ENCODE measurements at regions not wholly inside any gene's neighbourhood (a gene's known extent, or its start where the extent isn't known, plus 50 kb on each side); places are given as distances from the start of the nearest gene placed in this dataset.
"Not testable (repeated sequence)": the region's sequence is repeated elsewhere in the genome, so short reads cannot be mapped to it uniquely, and the experiment has no call there.

GRCh38 chr17:70274255-70274654 is 104.9 kb downstream of the KCNJ2 start:
- DNase-seq: no peak
- in situ Hi-C loops (cut with HindIII; ENCODE audit: low pct_ligation_motif_present, low pct_unique_long_range_greater_than_20kb, low sequenced_read_pairs): no loop called here

- in situ Hi-C loops (cut with HindIII; ENCODE audit: low pct_ligation_motif_present, low pct_unique_long_range_greater_than_20kb, low sequenced_read_pairs): no loop called here
- no peak for DNase-seq
Observed at GRCh38 chr17:70276906-70277305, 107.6 kb downstream of the KCNJ2 start.

DNA sequence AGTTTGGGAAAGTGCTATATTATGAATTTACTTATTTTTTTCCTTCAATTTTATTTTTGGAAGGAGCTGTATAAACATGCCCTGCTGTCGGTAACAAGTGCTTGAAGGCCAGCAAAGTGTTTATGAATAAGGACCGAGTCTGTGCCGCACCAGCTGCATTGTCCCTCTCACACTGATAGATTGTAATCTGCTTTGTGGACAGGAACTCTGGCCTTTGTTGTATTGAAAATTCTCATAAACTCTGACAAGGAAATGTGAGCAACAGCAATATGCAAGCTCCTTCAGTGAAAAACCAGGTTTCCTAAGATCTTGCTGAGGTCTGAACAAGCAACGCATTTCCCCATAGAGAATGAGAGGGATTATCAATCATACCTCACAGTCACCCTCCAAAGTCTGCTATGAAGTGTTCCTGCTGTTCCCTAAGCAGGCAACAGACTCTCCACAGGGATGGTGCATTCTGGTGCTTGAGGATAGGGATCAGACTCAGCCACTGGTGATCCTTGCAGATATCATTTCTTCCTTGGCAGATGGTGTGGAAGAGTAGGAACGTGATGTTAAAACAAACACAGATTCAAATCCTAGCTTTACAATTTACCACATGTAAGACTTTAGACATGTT is 109.6 kb downstream of the KCNJ2 start:
- DNase-seq: no peak
- in situ Hi-C loops (cut with HindIII; ENCODE audit: low pct_ligation_motif_present, low pct_unique_long_range_greater_than_20kb, low sequenced_read_pairs): no loop called here

GRCh38 chr17:70286391-70286790 is 117.1 kb downstream of the KCNJ2 start:
- no peak for DNase-seq
- in situ Hi-C loops (cut with HindIII; ENCODE audit: low pct_ligation_motif_present, low pct_unique_long_range_greater_than_20kb, low sequenced_read_pairs): no loop called here

DNA sequence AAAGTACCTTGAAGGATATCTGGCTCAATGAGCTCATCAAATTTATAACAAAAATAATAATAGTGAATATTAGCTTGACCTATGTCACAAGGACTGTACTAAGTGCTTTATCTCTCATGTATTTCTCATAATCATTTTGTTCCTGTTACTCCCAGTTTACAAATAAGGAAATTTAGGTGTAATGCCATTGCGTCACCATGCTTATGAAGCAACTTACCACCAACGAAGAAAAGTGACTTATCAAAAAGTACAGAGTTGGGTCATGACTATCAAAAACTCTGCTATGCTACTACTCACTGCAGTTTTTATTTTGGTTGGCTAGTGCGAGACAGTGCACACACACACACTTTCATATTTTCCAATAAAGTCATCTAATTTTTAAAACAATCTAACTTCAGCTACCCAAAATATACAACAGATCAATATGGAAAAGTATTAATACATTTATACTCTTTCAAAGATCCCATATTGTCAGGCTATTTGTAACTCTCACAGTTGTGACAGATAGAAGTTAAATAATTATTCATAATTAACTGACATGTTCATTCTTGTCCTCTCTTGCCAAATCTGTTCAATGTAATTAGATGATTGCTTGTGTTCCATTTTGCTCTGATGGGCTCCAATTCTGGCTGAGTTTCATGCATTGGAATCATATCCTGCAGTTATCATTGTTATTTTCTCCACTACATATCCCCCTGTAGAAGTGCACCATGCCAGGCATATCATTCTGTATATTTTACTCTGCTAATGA is 119.4 kb downstream of the KCNJ2 start:
- DNase-seq: no peak
- in situ Hi-C loops (cut with HindIII; ENCODE audit: low pct_ligation_motif_present, low pct_unique_long_range_greater_than_20kb, low sequenced_read_pairs): no loop called here

DNA sequence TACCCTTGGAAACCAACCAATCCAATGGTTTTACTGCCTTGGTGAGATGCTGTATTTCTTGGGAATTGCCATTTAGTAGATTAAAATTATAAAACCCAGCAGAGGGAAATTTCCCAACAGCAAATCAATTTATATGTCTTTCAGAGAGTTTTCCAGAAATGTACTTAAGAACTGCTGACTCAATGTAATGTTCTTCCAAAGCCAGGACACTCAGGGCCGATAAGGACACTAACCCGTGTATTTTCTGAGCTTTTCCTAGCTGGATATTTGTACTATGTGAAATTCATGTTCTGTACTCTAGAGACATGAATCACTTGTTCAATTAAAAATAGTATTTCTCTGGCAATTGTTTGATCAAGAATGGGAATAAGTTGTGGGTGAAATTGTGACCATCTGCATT is 121.4 kb downstream of the KCNJ2 start:
- in situ Hi-C loops (cut with HindIII; ENCODE audit: low pct_ligation_motif_present, low pct_unique_long_range_greater_than_20kb, low sequenced_read_pairs): no loop called here

GRCh38 chr17:70292366-70292765 is 123.0 kb downstream of the KCNJ2 start:
- in situ Hi-C loops (cut with HindIII; ENCODE audit: low pct_ligation_motif_present, low pct_unique_long_range_greater_than_20kb, low sequenced_read_pairs): no loop called here

More for the DNA sequence above, 121.4 kb downstream of the KCNJ2 start:
- no peak for DNase-seq

GRCh38 chr17:70293564-70294310 is 124.4 kb downstream of the KCNJ2 start:
- in situ Hi-C loops (cut with HindIII; ENCODE audit: low pct_ligation_motif_present, low pct_unique_long_range_greater_than_20kb, low sequenced_read_pairs); DNase-seq: not testable (repeated sequence)

More at GRCh38 chr17:70292366-70292765, 123.0 kb downstream of the KCNJ2 start:
- no peak for DNase-seq

GRCh38 chr17:70295329-70295728 is 126.0 kb downstream of the KCNJ2 start:
- DNase-seq: no peak
- in situ Hi-C loops (cut with HindIII; ENCODE audit: low pct_ligation_motif_present, low pct_unique_long_range_greater_than_20kb, low sequenced_read_pairs): no loop called here

GRCh38 chr17:70295731-70296130 is 126.4 kb downstream of the KCNJ2 start:
- in situ Hi-C loops (cut with HindIII; ENCODE audit: low pct_ligation_motif_present, low pct_unique_long_range_greater_than_20kb, low sequenced_read_pairs): no loop called here
- DNase-seq: no peak

- in situ Hi-C loops (cut with HindIII; ENCODE audit: low pct_ligation_motif_present, low pct_unique_long_range_greater_than_20kb, low sequenced_read_pairs): no loop called here
Observed at GRCh38 chr17:70296456-70296855, 127.1 kb downstream of the KCNJ2 start.

GRCh38 chr17:70297397-70297796 is 128.1 kb downstream of the KCNJ2 start:
- in situ Hi-C loops (cut with HindIII; ENCODE audit: low pct_ligation_motif_present, low pct_unique_long_range_greater_than_20kb, low sequenced_read_pairs): no loop called here
- no peak for DNase-seq

More at GRCh38 chr17:70296456-70296855, 127.1 kb downstream of the KCNJ2 start:
- DNase-seq: no peak

- in situ Hi-C loops (cut with HindIII; ENCODE audit: low pct_ligation_motif_present, low pct_unique_long_range_greater_than_20kb, low sequenced_read_pairs): no loop called here
- no peak for DNase-seq
Observed at GRCh38 chr17:70298929-70299531, 129.7 kb downstream of the KCNJ2 start.

- in situ Hi-C loops (cut with HindIII; ENCODE audit: low pct_ligation_motif_present, low pct_unique_long_range_greater_than_20kb, low sequenced_read_pairs): no loop called here
- no peak for DNase-seq
Observed at GRCh38 chr17:70307430-70308225, 138.3 kb downstream of the KCNJ2 start.

DNA sequence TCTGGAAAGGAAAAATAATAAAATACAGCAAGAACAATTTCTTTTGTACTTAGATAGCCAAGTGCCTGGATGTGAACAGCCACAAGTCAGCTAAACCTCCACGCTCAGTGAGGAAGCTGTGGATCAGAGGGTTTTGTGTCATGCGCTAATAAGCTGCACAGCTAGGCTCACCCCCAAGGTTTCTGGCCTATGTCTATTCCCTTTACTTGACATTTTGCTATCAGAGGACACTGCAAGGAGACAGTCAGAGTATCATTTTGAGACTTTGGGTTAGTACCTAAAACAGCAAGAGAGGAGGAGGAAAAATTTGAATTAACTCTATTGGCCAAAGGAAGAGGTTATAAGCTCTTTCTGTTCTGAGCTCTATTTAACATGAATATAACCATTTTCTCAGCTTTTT is 139.3 kb downstream of the KCNJ2 start:
- in situ Hi-C loops (cut with HindIII; ENCODE audit: low pct_ligation_motif_present, low pct_unique_long_range_greater_than_20kb, low sequenced_read_pairs): no loop called here
- DNase-seq: no peak

- in situ Hi-C loops (cut with HindIII; ENCODE audit: low pct_ligation_motif_present, low pct_unique_long_range_greater_than_20kb, low sequenced_read_pairs): no loop called here
- DNase-seq: no peak
Observed at GRCh38 chr17:70310221-70310672, 140.9 kb downstream of the KCNJ2 start.

DNA sequence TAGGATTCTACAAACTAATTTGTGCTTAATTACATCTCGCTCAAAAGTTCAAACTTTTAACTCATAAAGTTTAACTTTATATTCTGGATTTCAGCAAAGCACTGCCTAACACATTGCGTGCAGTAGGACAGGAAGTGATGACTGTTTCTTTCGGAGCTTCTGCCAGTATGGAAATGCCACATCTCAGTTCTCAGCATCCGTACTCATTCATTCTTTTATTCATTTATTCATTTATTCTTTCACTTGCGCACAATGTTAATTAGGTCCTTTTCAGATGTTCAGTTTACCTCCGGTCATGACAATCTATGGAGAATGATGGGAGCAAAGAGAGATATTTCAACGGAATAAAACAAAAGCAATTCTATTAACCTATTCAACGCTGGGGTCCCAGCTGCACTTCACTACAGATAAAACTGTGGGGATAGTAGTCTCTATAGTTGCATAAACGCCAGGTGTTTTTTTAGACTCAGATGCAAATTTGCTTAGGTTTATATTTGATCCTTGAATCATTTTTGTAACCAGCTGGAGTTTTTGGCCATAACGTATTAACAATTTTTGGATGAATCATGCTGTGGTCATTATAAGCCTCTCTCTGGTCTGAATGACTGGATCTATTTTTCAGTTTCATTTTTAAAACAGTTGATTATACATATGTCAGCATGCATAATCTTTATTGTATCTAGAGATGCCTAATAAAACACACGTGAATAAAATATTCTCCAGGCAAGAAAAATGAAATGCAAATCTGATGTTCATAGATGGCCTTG is 143.9 kb downstream of the KCNJ2 start:
- DNase-seq: no peak
- in situ Hi-C loops (cut with HindIII; ENCODE audit: low pct_ligation_motif_present, low pct_unique_long_range_greater_than_20kb, low sequenced_read_pairs): no loop called here

GRCh38 chr17:70314096-70314495 is 144.8 kb downstream of the KCNJ2 start:
- DNase-seq: no peak
- in situ Hi-C loops (cut with HindIII; ENCODE audit: low pct_ligation_motif_present, low pct_unique_long_range_greater_than_20kb, low sequenced_read_pairs): no loop called here
